Tibial artery (tissue), 4 donors: ENCODE measurements at regions not wholly inside any gene's neighbourhood (a gene's known extent, or its start where the extent isn't known, plus 50 kb on each side); places are given as distances from the start of the nearest gene placed in this dataset.
"Not testable (repeated sequence)": the region's sequence is repeated elsewhere in the genome, so short reads cannot be mapped to it uniquely, and the experiment has no call there.

Experiments used
- DNase-seq, 2 donors: peaks; one replicate each; pipeline ENCODE4 v3.0.0-alpha.2; 2019
- H3K27ac ChIP-seq, 2 donors: fragments of 200-600 bp; sonication (generic) in 1 of 2; 1 replicate in 1 of 2; 2 replicates in 1 of 2; pipeline ENCODE4 v1.5.1; 2018 to 2019; ENCODE audit warnings: mild to moderate bottlenecking in 1 of 2
- H3K27me3 ChIP-seq, 2 donors: fragments of 200-600 bp; sonication (generic) in 1 of 2; one replicate each; pipeline versions ENCODE4 v1.5.1 to v1.6.0; 2016 to 2019
- H3K36me3 ChIP-seq, 3 donors: fragments of 200-600 bp; sonication (generic) in 2 of 3; one replicate each; pipeline ENCODE4 v1.5.1; 2016 to 2019; ENCODE audit warnings: mild to moderate bottlenecking in 2 of 3
- H3K4me1 ChIP-seq, 4 donors: fragments of 200-600 bp; sonication (generic) in 2 of 4; 1 replicate in 3 of 4; 2 replicates in 1 of 4; pipeline ENCODE4 v1.5.1; 2016 to 2019
- H3K4me3 ChIP-seq, 2 donors: fragments of 200-600 bp; sonication (generic) in 1 of 2; 1 replicate in 1 of 2; 2 replicates in 1 of 2; pipeline ENCODE4 v1.5.1; 2018 to 2019; ENCODE audit warnings: mild to moderate bottlenecking in 2 of 2
- H3K9me3 ChIP-seq, 3 donors: fragments of 200-600 bp; sonication (generic) in 1 of 3; one replicate each; pipeline ENCODE4 v1.5.1; 2016 to 2019
- CTCF ChIP-seq, 2 experiments: fragments of 200-600 bp in 1 of 2; fragments of 450-650 bp in 1 of 2; IDR thresholded peaks; one replicate each; pipeline ENCODE4 v1.5.1; 2017 to 2019; ENCODE audit warnings: antibody characterized with exemption in 2 of 2, mild to moderate bottlenecking in 1 of 2, moderate library complexity in 1 of 2
- intact Hi-C: fragments of 100-400 bp; cut with DNase I; formaldehyde crosslinking; loops from one replicate; pipeline ENCODE4 v1.15.0; 2023; ENCODE audit warnings: low total_unique reads

- no peaks in the 10 kb centered on the region for H3K4me1 ChIP-seq
These were observed 131.3 kb downstream of the ZNF648 start for GRCh38 chr1:181930187-181930586.

GRCh38 chr1:181926697-181927096 lies 134.8 kb downstream of the ZNF648 start:
- Histone ChIP-seq H3K27ac (no peak overlapping the region), H3K9me3 (peaks cover 0 to 4% (median 0%) of the 10 kb centered on the region in 3 donors), H3K4me3 (no peak overlapping the region), H3K27me3 (no peaks in the 10 kb centered on the region), H3K36me3 (no peaks in the 10 kb centered on the region), H3K4me1 (no peaks in the 10 kb centered on the region)
- DNase-seq: no peak
- intact Hi-C loops: no loop called here
- TF ChIP-seq CTCF (IDR thresholded peaks at IDR 0.05): no peak

More at GRCh38 chr1:181930187-181930586, 131.3 kb downstream of the ZNF648 start:
- Histone ChIP-seq H3K36me3 (no peaks in the 10 kb centered on the region), H3K27me3 (no peaks in the 10 kb centered on the region), H3K27ac (no peak overlapping the region), H3K9me3 (no peaks in the 10 kb centered on the region), H3K4me3 (no peak overlapping the region)
- no peak for DNase-seq
- no peak for TF ChIP-seq CTCF (IDR thresholded peaks at IDR 0.05)
- intact Hi-C loops: no loop called here

GRCh38 chr1:181924034-181924433 lies 137.5 kb downstream of the ZNF648 start:
- H3K36me3 ChIP-seq, H3K27me3 ChIP-seq, DNase-seq, H3K27ac ChIP-seq, intact Hi-C loops, H3K9me3 ChIP-seq, H3K4me3 ChIP-seq, H3K4me1 ChIP-seq: not testable (repeated sequence)

- DNase-seq: no peak
- no peak for TF ChIP-seq CTCF (IDR thresholded peaks at IDR 0.05)
- no peaks in the 10 kb centered on the region for H3K4me1 ChIP-seq
- H3K27ac ChIP-seq: no peak overlapping the region
- H3K36me3 ChIP-seq: no peaks in the 10 kb centered on the region
- no peak overlapping the region for H3K4me3 ChIP-seq
- peaks cover 0 to 4% (median 0%) of the 10 kb centered on the region in 3 donors for H3K9me3 ChIP-seq
- H3K27me3 ChIP-seq: no peaks in the 10 kb centered on the region
- intact Hi-C loops: no loop called here
These were observed 142.0 kb downstream of the ZNF648 start for GRCh38 chr1:181919542-181919941.

- Histone ChIP-seq H3K4me1 (no peaks in the 10 kb centered on the region), H3K4me3 (no peak overlapping the region), H3K27me3 (no peaks in the 10 kb centered on the region), H3K27ac (no peak overlapping the region), H3K9me3 (no peaks in the 10 kb centered on the region), H3K36me3 (no peaks in the 10 kb centered on the region)
- intact Hi-C loops: no loop called here
- no peak for TF ChIP-seq CTCF (IDR thresholded peaks at IDR 0.05)
- DNase-seq: no peak
These were observed 142.5 kb downstream of the ZNF648 start for GRCh38 chr1:181918880-181919525.

GRCh38 chr1:181911715-181912114 lies 149.8 kb downstream of the ZNF648 start:
- H3K4me1 ChIP-seq: no peaks in the 10 kb centered on the region
- no peaks in the 10 kb centered on the region for H3K36me3 ChIP-seq
- H3K9me3 ChIP-seq: no peaks in the 10 kb centered on the region
- DNase-seq: no peak
- TF ChIP-seq CTCF (IDR thresholded peaks at IDR 0.05): no peak
- H3K27me3 ChIP-seq: no peaks in the 10 kb centered on the region
- no peak overlapping the region for H3K4me3 ChIP-seq
- intact Hi-C loops: no loop called here
- H3K27ac ChIP-seq: no peak overlapping the region
